IPS-18a (cell line): ENCODE measurements at regions not wholly inside any gene's neighbourhood (a gene's known extent, or its start where the extent isn't known, plus 50 kb on each side); places are given as distances from the start of the nearest gene placed in this dataset.
A peak's percentile ranks its signal among the peaks of the same experiment; 100 is the strongest.
"Not testable (repeated sequence)": the region's sequence is repeated elsewhere in the genome, so short reads cannot be mapped to it uniquely, and the experiment has no call there.

Experiments used
- H3K27ac ChIP-seq: one replicate; pipeline ENCODE4 v1.5.1; 2013; ENCODE audit warnings: low read length
- H3K27me3 ChIP-seq: one replicate; pipeline ENCODE4 v1.6.1; 2013; ENCODE audit warnings: mild to moderate bottlenecking, low read length; ENCODE audit not compliant: control insufficient read depth, insufficient read depth
- H3K36me3 ChIP-seq: one replicate; pipeline ENCODE4 v1.6.1; 2013; ENCODE audit warnings: low read depth, low read length; ENCODE audit not compliant: control insufficient read depth
- H3K4me1 ChIP-seq: one replicate; pipeline ENCODE4 v1.6.1; 2013; ENCODE audit warnings: low read depth, low read length; ENCODE audit not compliant: control insufficient read depth
- H3K4me3 ChIP-seq: one replicate; pipeline ENCODE4 v1.5.1; 2013; ENCODE audit warnings: low read length
- H3K9ac ChIP-seq: one replicate; pipeline ENCODE4 v1.6.1; 2013; ENCODE audit warnings: mild to moderate bottlenecking, low read length, moderate library complexity
- H3K9me3 ChIP-seq: one replicate; pipeline ENCODE4 v1.6.1; 2013; ENCODE audit warnings: low read depth, low read length; ENCODE audit not compliant: control insufficient read depth

- Histone ChIP-seq H3K36me3 (no peaks in the 10 kb centered on the region), H3K27ac (no peak overlapping the region), H3K4me3 (no peak overlapping the region), H3K4me1 (peaks cover 11% of the 10 kb centered on the region), H3K9ac (no peak overlapping the region), H3K9me3 (no peaks in the 10 kb centered on the region), H3K27me3 (no peaks in the 10 kb centered on the region)
Measured at GRCh38 chrX:39679497-39680157, 418.1 kb downstream of the BCOR start.

GRCh38 chrX:39681885-39682284 lies 415.9 kb downstream of the BCOR start:
- Histone ChIP-seq H3K27ac (no peak overlapping the region), H3K4me3 (no peak overlapping the region), H3K9me3 (no peaks in the 10 kb centered on the region)

GRCh38 chrX:39682778-39683177 lies 415.0 kb downstream of the BCOR start:
- Histone ChIP-seq H3K4me1 (peaks cover 22% of the 10 kb centered on the region), H3K36me3 (no peaks in the 10 kb centered on the region), H3K9ac (no peak overlapping the region), H3K27ac (no peak overlapping the region), H3K9me3 (no peaks in the 10 kb centered on the region), H3K4me3 (no peak overlapping the region), H3K27me3 (peaks cover 22% of the 10 kb centered on the region)

More at GRCh38 chrX:39681885-39682284, 415.9 kb downstream of the BCOR start:
- Histone ChIP-seq H3K36me3 (no peaks in the 10 kb centered on the region), H3K27me3 (peaks cover 13% of the 10 kb centered on the region), H3K4me1 (peaks cover 14% of the 10 kb centered on the region), H3K9ac (no peak overlapping the region)

GRCh38 chrX:39688219-39688575 lies 409.6 kb downstream of the BCOR start:
- Histone ChIP-seq H3K36me3 (no peaks in the 10 kb centered on the region), H3K9ac (peak overlapping the region; percentile 71), H3K27ac (no peak overlapping the region), H3K4me3 (peak overlapping the region; percentile 71), H3K4me1 (peaks cover 48% of the 10 kb centered on the region), H3K9me3 (no peaks in the 10 kb centered on the region), H3K27me3 (peaks cover 41% of the 10 kb centered on the region)

- Histone ChIP-seq H3K9me3 (no peaks in the 10 kb centered on the region), H3K9ac (peak overlapping the region; percentile 71), H3K27ac (peak overlapping the region; percentile 25), H3K27me3 (peaks cover 41% of the 10 kb centered on the region), H3K4me1 (peaks cover 53% of the 10 kb centered on the region), H3K4me3 (peak overlapping the region; percentile 71), H3K36me3 (no peaks in the 10 kb centered on the region)
Measured at GRCh38 chrX:39688576-39689375, 409.0 kb downstream of the BCOR start.

- H3K27me3 ChIP-seq, result peaks cover 41% of the 10 kb centered on the region
- H3K36me3 ChIP-seq, result no peaks in the 10 kb centered on the region
- H3K9me3 ChIP-seq, result no peaks in the 10 kb centered on the region
- peak overlapping the region; percentile 71 for H3K4me3 ChIP-seq
- H3K4me1 ChIP-seq, result peaks cover 52% of the 10 kb centered on the region
- H3K27ac ChIP-seq, result peak overlapping the region; percentile 25
- H3K9ac ChIP-seq, result peak overlapping the region; percentile 71
Measured at GRCh38 chrX:39689376-39690104, 408.2 kb downstream of the BCOR start.

GRCh38 chrX:39690541-39691415 lies 407.0 kb downstream of the BCOR start:
- Histone ChIP-seq H3K4me3 (no peak overlapping the region), H3K36me3 (no peaks in the 10 kb centered on the region), H3K27me3 (peaks cover 35% of the 10 kb centered on the region), H3K9ac (no peak overlapping the region), H3K4me1 (peaks cover 52% of the 10 kb centered on the region), H3K27ac (no peak overlapping the region), H3K9me3 (no peaks in the 10 kb centered on the region)

GRCh38 chrX:39691724-39692123 lies 406.0 kb downstream of the BCOR start:
- Histone ChIP-seq H3K4me1 (peaks cover 50% of the 10 kb centered on the region), H3K27me3 (peaks cover 29% of the 10 kb centered on the region), H3K27ac (no peak overlapping the region), H3K36me3 (no peaks in the 10 kb centered on the region), H3K9me3 (peaks cover 4% of the 10 kb centered on the region), H3K9ac (no peak overlapping the region), H3K4me3 (no peak overlapping the region)

- Histone ChIP-seq H3K4me3 (peak overlapping the region; percentile 20), H3K4me1 (peaks cover 39% of the 10 kb centered on the region), H3K27me3 (peaks cover 18% of the 10 kb centered on the region), H3K9ac (peak overlapping the region; percentile 9), H3K27ac (no peak overlapping the region), H3K36me3 (no peaks in the 10 kb centered on the region), H3K9me3 (peaks cover 6% of the 10 kb centered on the region)
Measured at GRCh38 chrX:39692796-39693195, 405.0 kb downstream of the BCOR start.

GRCh38 chrX:39693298-39693697 lies 404.5 kb downstream of the BCOR start:
- Histone ChIP-seq H3K27me3 (peaks cover 13% of the 10 kb centered on the region), H3K9ac (peak overlapping the region; percentile 9), H3K27ac (no peak overlapping the region), H3K9me3 (peaks cover 6% of the 10 kb centered on the region), H3K4me1 (peaks cover 34% of the 10 kb centered on the region), H3K4me3 (peak overlapping the region; percentile 20), H3K36me3 (no peaks in the 10 kb centered on the region)

GRCh38 chrX:39702636-39703035 lies 395.1 kb downstream of the BCOR start:
- H3K36me3 ChIP-seq, H3K9me3 ChIP-seq, H3K27me3 ChIP-seq, H3K4me3 ChIP-seq, H3K4me1 ChIP-seq, H3K27ac ChIP-seq, H3K9ac ChIP-seq: not testable (repeated sequence)
